GM23338 (cell line): ENCODE measurements at regions not wholly inside any gene's neighbourhood (a gene's known extent, or its start where the extent isn't known, plus 50 kb on each side); places are given as distances from the start of the nearest gene placed in this dataset.

Experiments
- ATAC-seq: fragments of 200-7000 bp; cut with Tn5 transposase; 3 replicates; pipeline ENCODE4 v1.9.1; 2020
- DNase-seq: peaks from one replicate; pipeline ENCODE4 v3.0.0-alpha.2; 2015; ENCODE audit warnings: low spot score
- H2AFZ ChIP-seq: fragments of 200-600 bp; sonication (generic); 2 replicates; pipeline ENCODE4 v1.8.0; 2016; ENCODE audit warnings: antibody characterized with exemption, mild to moderate bottlenecking, moderate library complexity
- H3F3A ChIP-seq: fragments of 200-600 bp; sonication (generic); replicated peaks from 2 replicates; pipeline ENCODE4 v1.8.0; 2017; ENCODE audit warnings: antibody characterized with exemption, mixed run types, low read depth
- H3K27ac ChIP-seq: fragments of 200-600 bp; sonication (generic); 2 replicates; pipeline ENCODE4 v1.6.1; 2016; ENCODE audit warnings: low read depth
- H3K27me3 ChIP-seq: fragments of 200-600 bp; sonication (generic); 2 replicates; pipeline ENCODE4 v1.8.0; 2016; ENCODE audit warnings: mild to moderate bottlenecking, mixed run types, moderate library complexity; ENCODE audit not compliant: insufficient read depth
- H3K36me3 ChIP-seq: fragments of 200-600 bp; sonication (generic); 2 replicates; pipeline ENCODE4 v1.8.0; 2016; ENCODE audit warnings: mild to moderate bottlenecking; ENCODE audit not compliant: insufficient read depth
- H3K4me1 ChIP-seq: fragments of 200-600 bp; sonication (generic); 2 replicates; pipeline ENCODE4 v1.8.0; 2016; ENCODE audit warnings: mild to moderate bottlenecking, moderate library complexity; ENCODE audit not compliant: insufficient read depth
- H3K4me2 ChIP-seq: fragments of 200-600 bp; sonication (generic); 2 replicates; pipeline ENCODE4 v1.7.1; 2017; ENCODE audit warnings: mixed run types
- H3K4me3 ChIP-seq: fragments of 200-600 bp; sonication (generic); 2 replicates; pipeline ENCODE4 v1.6.1; 2016; ENCODE audit warnings: mixed run types
- H3K79me2 ChIP-seq: fragments of 200-600 bp; sonication (generic); replicated peaks from 2 replicates; pipeline ENCODE4 v1.8.0; 2017; ENCODE audit warnings: mild to moderate bottlenecking; ENCODE audit not compliant: insufficient read depth
- H3K9me2 ChIP-seq: fragments of 200-600 bp; sonication (generic); 2 replicates; pipeline ENCODE4 v1.8.0; 2017; ENCODE audit not compliant: insufficient read depth
- H4K20me1 ChIP-seq: fragments of 200-600 bp; sonication (generic); replicated peaks from 2 replicates; pipeline ENCODE4 v1.8.0; 2017; ENCODE audit warnings: mild to moderate bottlenecking; ENCODE audit not compliant: insufficient read depth
- H3K27ac Mint-ChIP-seq: 2 replicates; pipeline ENCODE4 v1.8.0; 2020; ENCODE audit warnings: inconsistent platforms, mild to moderate bottlenecking, moderate library complexity, mixed read lengths
- H3K27me3 Mint-ChIP-seq: 3 replicates; pipeline ENCODE4 v1.8.0; 2022; ENCODE audit warnings: low read depth, mild to moderate bottlenecking, moderate library complexity, mixed read lengths, inconsistent platforms; ENCODE audit not compliant: insufficient read depth, poor library complexity
- H3K36me3 Mint-ChIP-seq: 3 replicates; pipeline ENCODE4 v1.8.0; 2021; ENCODE audit warnings: low read depth, mild to moderate bottlenecking, inconsistent platforms, moderate library complexity, mixed read lengths
- H3K4me1 Mint-ChIP-seq: 3 replicates; pipeline ENCODE4 v1.8.0; 2020; ENCODE audit warnings: mild to moderate bottlenecking, inconsistent platforms, mixed read lengths
- H3K4me3 Mint-ChIP-seq: 3 replicates; pipeline ENCODE4 v1.8.0; 2021; ENCODE audit warnings: moderate library complexity, mild to moderate bottlenecking, inconsistent platforms, mixed read lengths
- H3K9me3 Mint-ChIP-seq: 3 replicates; pipeline ENCODE4 v1.8.0; 2020; ENCODE audit warnings: moderate library complexity, mild to moderate bottlenecking, inconsistent platforms, mixed read lengths
- EZH2 ChIP-seq: fragments of 200-600 bp; sonication (generic); IDR thresholded peaks from one replicate; pipeline ENCODE4 v1.8.0; 2017; ENCODE audit warnings: antibody characterized with exemption, mild to moderate bottlenecking, low read depth; ENCODE audit not compliant: unreplicated experiment
- JUNB ChIP-seq: IDR thresholded peaks from one replicate; pipeline ENCODE4 v1.6.1; 2016; ENCODE audit warnings: antibody characterized with exemption; ENCODE audit not compliant: unreplicated experiment
- POLR2AphosphoS5 ChIP-seq: IDR thresholded peaks from 2 replicates; pipeline ENCODE4 v1.6.1; 2016; ENCODE audit warnings: antibody characterized with exemption, low read depth
- ZNF331 ChIP-seq: fragments of 250-450 bp; sonication (Bioruptor Pico); IDR thresholded peaks from 2 replicates; pipeline ENCODE4 v1.5.0; 2020; ENCODE audit warnings: low read depth, mild to moderate bottlenecking, moderate library complexity
- TF ChIP-seq, protein P1 (sequence below): IDR thresholded peaks from 2 replicates; pipeline ENCODE4 v1.6.1; 2016; ENCODE audit warnings: antibody characterized with exemption
- TF ChIP-seq, protein P2 (sequence below): fragments of 250-450 bp; sonication (Bioruptor Pico); IDR thresholded peaks from 2 replicates; pipeline ENCODE4 v1.5.0; 2020; ENCODE audit warnings: mild to moderate bottlenecking, moderate library complexity

DNA sequence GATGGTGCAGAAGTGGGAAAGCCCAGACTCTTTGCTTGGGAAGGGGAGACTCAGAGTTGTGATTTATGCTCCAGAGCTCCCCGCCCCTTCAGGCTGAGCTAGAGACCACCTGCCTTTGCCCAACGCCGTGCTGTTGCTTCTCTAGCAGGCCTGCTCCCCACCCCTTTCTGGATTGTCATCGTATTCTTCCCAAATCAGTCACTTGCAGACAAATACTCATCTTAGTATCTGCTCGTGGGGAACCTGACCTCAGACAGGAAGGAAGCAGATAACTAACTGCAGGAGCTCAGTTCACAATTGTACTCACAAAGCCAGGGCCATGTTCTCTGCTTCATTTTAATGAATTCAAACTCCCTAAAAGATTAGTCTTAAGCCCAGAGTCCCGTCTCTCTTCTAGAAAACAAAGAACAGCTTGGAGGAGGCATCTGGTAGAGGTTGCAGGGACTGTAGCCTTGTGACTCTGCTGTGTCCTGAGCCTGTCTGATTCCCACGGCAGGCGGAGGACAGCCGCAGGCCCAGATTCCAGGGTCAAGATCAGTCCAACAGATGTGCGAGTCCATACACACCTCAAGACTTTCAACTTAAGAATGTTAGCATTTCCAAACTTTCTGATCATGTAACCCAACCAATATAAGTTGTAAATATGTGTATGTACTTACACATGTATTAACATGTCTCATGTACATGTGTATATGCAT, 57.2 kb upstream of the GGTLC1 start:
- Mint-ChIP-seq H3K27me3 (no peaks in the 10 kb centered on the region), H3K4me3 (no peak overlapping the region), H3K9me3 (no peaks in the 10 kb centered on the region), H3K27ac (no peak overlapping the region), H3K4me1 (no peaks in the 10 kb centered on the region), H3K36me3 (no peaks in the 10 kb centered on the region; the same call in 2 of the 3 replicates)
- no peak overlapping the region for H3K27ac ChIP-seq
- H4K20me1 ChIP-seq = no peaks in the 10 kb centered on the region
- H3K36me3 ChIP-seq = no peaks in the 10 kb centered on the region
- H3K4me1 ChIP-seq = no peaks in the 10 kb centered on the region
- TF ChIP-seq, protein P1, sequence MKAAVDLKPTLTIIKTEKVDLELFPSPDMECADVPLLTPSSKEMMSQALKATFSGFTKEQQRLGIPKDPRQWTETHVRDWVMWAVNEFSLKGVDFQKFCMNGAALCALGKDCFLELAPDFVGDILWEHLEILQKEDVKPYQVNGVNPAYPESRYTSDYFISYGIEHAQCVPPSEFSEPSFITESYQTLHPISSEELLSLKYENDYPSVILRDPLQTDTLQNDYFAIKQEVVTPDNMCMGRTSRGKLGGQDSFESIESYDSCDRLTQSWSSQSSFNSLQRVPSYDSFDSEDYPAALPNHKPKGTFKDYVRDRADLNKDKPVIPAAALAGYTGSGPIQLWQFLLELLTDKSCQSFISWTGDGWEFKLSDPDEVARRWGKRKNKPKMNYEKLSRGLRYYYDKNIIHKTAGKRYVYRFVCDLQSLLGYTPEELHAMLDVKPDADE = no peak
- TF ChIP-seq ZNF331 (CRISPR knock-in tag) = no peak
- no peak for TF ChIP-seq POLR2AphosphoS5
- TF ChIP-seq, protein P2, sequence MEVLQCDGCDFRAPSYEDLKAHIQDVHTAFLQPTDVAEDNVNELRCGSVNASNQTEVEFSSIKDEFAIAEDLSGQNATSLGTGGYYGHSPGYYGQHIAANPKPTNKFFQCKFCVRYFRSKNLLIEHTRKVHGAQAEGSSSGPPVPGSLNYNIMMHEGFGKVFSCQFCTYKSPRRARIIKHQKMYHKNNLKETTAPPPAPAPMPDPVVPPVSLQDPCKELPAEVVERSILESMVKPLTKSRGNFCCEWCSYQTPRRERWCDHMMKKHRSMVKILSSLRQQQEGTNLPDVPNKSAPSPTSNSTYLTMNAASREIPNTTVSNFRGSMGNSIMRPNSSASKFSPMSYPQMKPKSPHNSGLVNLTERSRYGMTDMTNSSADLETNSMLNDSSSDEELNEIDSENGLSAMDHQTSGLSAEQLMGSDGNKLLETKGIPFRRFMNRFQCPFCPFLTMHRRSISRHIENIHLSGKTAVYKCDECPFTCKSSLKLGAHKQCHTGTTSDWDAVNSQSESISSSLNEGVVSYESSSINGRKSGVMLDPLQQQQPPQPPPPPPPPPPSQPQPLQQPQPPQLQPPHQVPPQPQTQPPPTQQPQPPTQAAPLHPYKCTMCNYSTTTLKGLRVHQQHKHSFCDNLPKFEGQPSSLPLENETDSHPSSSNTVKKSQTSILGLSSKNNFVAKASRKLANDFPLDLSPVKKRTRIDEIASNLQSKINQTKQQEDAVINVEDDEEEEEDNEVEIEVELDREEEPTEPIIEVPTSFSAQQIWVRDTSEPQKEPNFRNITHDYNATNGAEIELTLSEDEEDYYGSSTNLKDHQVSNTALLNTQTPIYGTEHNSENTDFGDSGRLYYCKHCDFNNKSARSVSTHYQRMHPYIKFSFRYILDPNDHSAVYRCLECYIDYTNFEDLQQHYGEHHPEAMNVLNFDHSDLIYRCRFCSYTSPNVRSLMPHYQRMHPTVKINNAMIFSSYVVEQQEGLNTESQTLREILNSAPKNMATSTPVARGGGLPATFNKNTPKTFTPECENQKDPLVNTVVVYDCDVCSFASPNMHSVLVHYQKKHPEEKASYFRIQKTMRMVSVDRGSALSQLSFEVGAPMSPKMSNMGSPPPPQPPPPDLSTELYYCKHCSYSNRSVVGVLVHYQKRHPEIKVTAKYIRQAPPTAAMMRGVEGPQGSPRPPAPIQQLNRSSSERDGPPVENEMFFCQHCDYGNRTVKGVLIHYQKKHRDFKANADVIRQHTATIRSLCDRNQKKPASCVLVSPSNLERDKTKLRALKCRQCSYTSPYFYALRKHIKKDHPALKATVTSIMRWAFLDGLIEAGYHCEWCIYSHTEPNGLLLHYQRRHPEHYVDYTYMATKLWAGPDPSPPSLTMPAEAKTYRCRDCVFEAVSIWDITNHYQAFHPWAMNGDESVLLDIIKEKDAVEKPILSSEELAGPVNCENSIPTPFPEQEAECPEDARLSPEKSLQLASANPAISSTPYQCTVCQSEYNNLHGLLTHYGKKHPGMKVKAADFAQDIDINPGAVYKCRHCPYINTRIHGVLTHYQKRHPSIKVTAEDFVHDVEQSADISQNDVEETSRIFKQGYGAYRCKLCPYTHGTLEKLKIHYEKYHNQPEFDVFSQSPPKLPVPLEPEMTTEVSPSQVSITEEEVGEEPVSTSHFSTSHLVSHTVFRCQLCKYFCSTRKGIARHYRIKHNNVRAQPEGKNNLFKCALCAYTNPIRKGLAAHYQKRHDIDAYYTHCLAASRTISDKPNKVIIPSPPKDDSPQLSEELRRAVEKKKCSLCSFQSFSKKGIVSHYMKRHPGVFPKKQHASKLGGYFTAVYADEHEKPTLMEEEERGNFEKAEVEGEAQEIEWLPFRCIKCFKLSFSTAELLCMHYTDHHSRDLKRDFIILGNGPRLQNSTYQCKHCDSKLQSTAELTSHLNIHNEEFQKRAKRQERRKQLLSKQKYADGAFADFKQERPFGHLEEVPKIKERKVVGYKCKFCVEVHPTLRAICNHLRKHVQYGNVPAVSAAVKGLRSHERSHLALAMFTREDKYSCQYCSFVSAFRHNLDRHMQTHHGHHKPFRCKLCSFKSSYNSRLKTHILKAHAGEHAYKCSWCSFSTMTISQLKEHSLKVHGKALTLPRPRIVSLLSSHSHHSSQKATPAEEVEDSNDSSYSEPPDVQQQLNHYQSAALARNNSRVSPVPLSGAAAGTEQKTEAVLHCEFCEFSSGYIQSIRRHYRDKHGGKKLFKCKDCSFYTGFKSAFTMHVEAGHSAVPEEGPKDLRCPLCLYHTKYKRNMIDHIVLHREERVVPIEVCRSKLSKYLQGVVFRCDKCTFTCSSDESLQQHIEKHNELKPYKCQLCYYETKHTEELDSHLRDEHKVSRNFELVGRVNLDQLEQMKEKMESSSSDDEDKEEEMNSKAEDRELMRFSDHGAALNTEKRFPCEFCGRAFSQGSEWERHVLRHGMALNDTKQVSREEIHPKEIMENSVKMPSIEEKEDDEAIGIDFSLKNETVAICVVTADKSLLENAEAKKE (CRISPR knock-in tag) = no peak
- no peak for TF ChIP-seq JUNB
- TF ChIP-seq EZH2 = no peak
- no peaks in the 10 kb centered on the region for H3F3A ChIP-seq
- no peak for DNase-seq
- no peak overlapping the region for H3K4me3 ChIP-seq
- H3K4me2 ChIP-seq = no peak overlapping the region
- no peak for ATAC-seq
- H3K27me3 ChIP-seq = no peaks in the 10 kb centered on the region
- H2AFZ ChIP-seq = peak overlapping the region; percentile 23; the same call in 1 of the 2 replicates
- H3K9me2 ChIP-seq = no peaks in the 10 kb centered on the region
- no peaks in the 10 kb centered on the region for H3K79me2 ChIP-seq
